Activated B cell treated with CpG ODN at 0.5 μM for 24 hours (primary cell): ENCODE measurements at regions not wholly inside any gene's neighbourhood (a gene's known extent, or its start where the extent isn't known, plus 50 kb on each side); places are given as distances from the start of the nearest gene placed in this dataset.

Source experiments
- ATAC-seq: fragments of 200-7000 bp; cut with Tn5 transposase; one replicate; pipeline ENCODE4 v1.10.0; 2021; ENCODE audit warnings: low read depth, mild to moderate bottlenecking, moderate library complexity
- CTCF ChIA-PET: fragments of 350-600 bp; sonication (Branson Sonifier 250); formaldehyde crosslinking; loops from one replicate; lab custom pipeline; 2021; ENCODE audit warnings: antibody characterized with exemption; lab: Charles Lee
- POLR2A ChIA-PET: fragments of 350-600 bp; sonication (Branson Sonifier 250); formaldehyde crosslinking; loops from one replicate; lab custom pipeline; 2021; ENCODE audit warnings: antibody characterized with exemption; lab: Charles Lee
- DNase-seq: peaks from one replicate; pipeline ENCODE4 v3.0.0; 2022
- H3K27ac Mint-ChIP-seq: one replicate; pipeline ENCODE4 v1.8.0; 2020; ENCODE audit warnings: mixed read lengths
- H3K27me3 Mint-ChIP-seq: one replicate; pipeline ENCODE4 v1.8.0; 2021; ENCODE audit warnings: mixed read lengths
- H3K36me3 Mint-ChIP-seq: one replicate; pipeline ENCODE4 v1.8.0; 2021; ENCODE audit warnings: low read depth, mixed read lengths
- H3K4me1 Mint-ChIP-seq: one replicate; pipeline ENCODE4 v1.8.0; 2021; ENCODE audit warnings: mixed read lengths
- H3K4me3 Mint-ChIP-seq: one replicate; pipeline ENCODE4 v1.8.0; 2020; ENCODE audit warnings: mild to moderate bottlenecking, mixed read lengths
- H3K9me3 Mint-ChIP-seq: one replicate; pipeline ENCODE4 v1.8.0; 2020; ENCODE audit warnings: mixed read lengths
- CTCF ChIP-seq: fragments of 200-600 bp; IDR thresholded peaks from one replicate; pipeline ENCODE4 v1.8.0; 2022; ENCODE audit warnings: antibody characterized with exemption, mild to moderate bottlenecking
- intact Hi-C: fragments of 100-400 bp; cut with micrococcal nuclease; formaldehyde crosslinking; loops from one replicate; pipeline ENCODE4 v1.15.1; 2024

- H3K27ac Mint-ChIP-seq = no peak overlapping the region
- H3K4me1 Mint-ChIP-seq = no peaks in the 10 kb centered on the region
- ATAC-seq = no peak
- no peak for TF ChIP-seq CTCF
- no peak overlapping the region for H3K4me3 Mint-ChIP-seq
- ChIA-PET CTCF (no interaction called here), POLR2A (no interaction called here)
- no peaks in the 10 kb centered on the region for H3K27me3 Mint-ChIP-seq
- H3K9me3 Mint-ChIP-seq = peaks cover 6% of the 10 kb centered on the region
- no peaks in the 10 kb centered on the region for H3K36me3 Mint-ChIP-seq
- intact Hi-C loops = no loop called here
- no peak for DNase-seq
Measured at GRCh38 chr7:24419077-24419476, 135.1 kb downstream of the NPY start.

- Mint-ChIP-seq H3K4me3 (no peak overlapping the region), H3K4me1 (no peaks in the 10 kb centered on the region), H3K9me3 (peaks cover 2% of the 10 kb centered on the region), H3K27ac (no peak overlapping the region), H3K27me3 (no peaks in the 10 kb centered on the region), H3K36me3 (no peaks in the 10 kb centered on the region)
- CTCF ChIA-PET = no interaction called here
- no peak for ATAC-seq
- no peak for TF ChIP-seq CTCF
- POLR2A ChIA-PET = no interaction called here
- intact Hi-C loops = no loop called here
- DNase-seq = no peak
Measured at GRCh38 chr7:24419511-24419910, 135.5 kb downstream of the NPY start.

GRCh38 chr7:24422441-24423010, 138.5 kb downstream of the NPY start:
- ChIA-PET POLR2A (no interaction called here), CTCF (no interaction called here)
- ATAC-seq (no peak), DNase-seq (no peak)
- Mint-ChIP-seq H3K4me3 (no peak overlapping the region), H3K9me3 (peaks cover 9% of the 10 kb centered on the region), H3K36me3 (no peaks in the 10 kb centered on the region), H3K27ac (no peak overlapping the region), H3K4me1 (no peaks in the 10 kb centered on the region), H3K27me3 (peaks cover 5% of the 10 kb centered on the region)
- TF ChIP-seq CTCF = no peak
- intact Hi-C loops = no loop called here

GRCh38 chr7:24425664-24426063, 141.7 kb downstream of the NPY start:
- CTCF ChIA-PET = no interaction called here
- DNase-seq = no peak
- Mint-ChIP-seq H3K4me3 (no peak overlapping the region), H3K36me3 (no peaks in the 10 kb centered on the region), H3K27me3 (peaks cover 5% of the 10 kb centered on the region), H3K9me3 (peaks cover 9% of the 10 kb centered on the region), H3K27ac (no peak overlapping the region), H3K4me1 (no peaks in the 10 kb centered on the region)
- no peak for TF ChIP-seq CTCF
- no peak for ATAC-seq
- intact Hi-C loops = no loop called here
- POLR2A ChIA-PET = no interaction called here

GRCh38 chr7:24427048-24427447, 143.1 kb downstream of the NPY start:
- no peak for TF ChIP-seq CTCF
- CTCF ChIA-PET = no interaction called here
- intact Hi-C loops = no loop called here
- peaks cover 9% of the 10 kb centered on the region for H3K9me3 Mint-ChIP-seq
- H3K36me3 Mint-ChIP-seq = no peaks in the 10 kb centered on the region
- H3K4me3 Mint-ChIP-seq = no peak overlapping the region
- peaks cover 5% of the 10 kb centered on the region for H3K27me3 Mint-ChIP-seq
- no peak overlapping the region for H3K27ac Mint-ChIP-seq
- H3K4me1 Mint-ChIP-seq = no peaks in the 10 kb centered on the region
- no peak for ATAC-seq
- no peak for DNase-seq
- POLR2A ChIA-PET = no interaction called here
